Skeletal muscle tissue (tissue), 3 donors: ENCODE measurements at regions not wholly inside any gene's neighbourhood (a gene's known extent, or its start where the extent isn't known, plus 50 kb on each side); places are given as distances from the start of the nearest gene placed in this dataset.

Experiments
- H3K27ac ChIP-seq: one replicate; pipeline ENCODE4 v1.7.0; 2013; ENCODE audit warnings: mild to moderate bottlenecking, low read depth, low read length, inconsistent platforms
- H3K27me3 ChIP-seq, 3 donors: one replicate each; pipeline ENCODE4 v1.7.0; 2013; ENCODE audit warnings: low read length in 3 of 3; ENCODE audit not compliant: control insufficient read depth in 3 of 3, insufficient read depth in 3 of 3
- H3K36me3 ChIP-seq, 3 donors: one replicate each; pipeline ENCODE4 v1.7.0; 2013; ENCODE audit warnings: low read length in 3 of 3; ENCODE audit not compliant: control insufficient read depth in 3 of 3, insufficient read depth in 3 of 3
- H3K4me1 ChIP-seq, 3 donors: one replicate each; pipeline ENCODE4 v1.7.0; 2013; ENCODE audit warnings: low read length in 3 of 3, mild to moderate bottlenecking in 3 of 3; ENCODE audit not compliant: control insufficient read depth in 3 of 3, insufficient read depth in 3 of 3
- H3K4me3 ChIP-seq, 3 donors: one replicate each; pipeline ENCODE4 v1.7.0; 2013; ENCODE audit warnings: low read length in 3 of 3
- H3K9ac ChIP-seq, 3 donors: one replicate each; pipeline ENCODE4 v1.7.0; 2013; ENCODE audit warnings: low read length in 3 of 3, mild to moderate bottlenecking in 3 of 3, moderate library complexity in 2 of 3, low read depth in 1 of 3
- H3K9me3 ChIP-seq, 3 donors: one replicate each; pipeline ENCODE4 v1.7.0; 2013; ENCODE audit warnings: low read length in 3 of 3; ENCODE audit not compliant: control insufficient read depth in 3 of 3
- donor health status: Osteomylitis.

- Histone ChIP-seq H3K4me3 (peak overlapping the region; percentile 75 to 92 (median 78)), H3K27me3 (no peaks in the 10 kb centered on the region), H3K9ac (peak overlapping the region; percentile 85 to 90 (median 87)), H3K4me1 (peaks cover 7 to 10% (median 7%) of the 10 kb centered on the region in 3 donors), H3K36me3 (no peaks in the 10 kb centered on the region), H3K9me3 (no peaks in the 10 kb centered on the region), H3K27ac (peak overlapping the region; percentile 88)
Measured at GRCh38 chr21:16420031-16420724, 690.4 kb downstream of the USP25 start.

GRCh38 chr21:16421007-16421406 lies 691.2 kb downstream of the USP25 start:
- peak overlapping the region; percentile 75 to 92 (median 78) for H3K4me3 ChIP-seq
- no peaks in the 10 kb centered on the region for H3K36me3 ChIP-seq
- H3K9me3 ChIP-seq: no peaks in the 10 kb centered on the region
- H3K9ac ChIP-seq: peak overlapping the region; percentile 85 to 90 (median 87)
- H3K27ac ChIP-seq: peak overlapping the region; percentile 88
- H3K27me3 ChIP-seq: no peaks in the 10 kb centered on the region
- H3K4me1 ChIP-seq: peaks cover 7 to 18% (median 7%) of the 10 kb centered on the region in 3 donors

- Histone ChIP-seq H3K9ac (peak overlapping the region; percentile 85 to 90 (median 87)), H3K4me1 (peaks cover 7 to 22% (median 7%) of the 10 kb centered on the region in 3 donors), H3K36me3 (no peaks in the 10 kb centered on the region), H3K9me3 (no peaks in the 10 kb centered on the region), H3K4me3 (peak overlapping the region; percentile 11 to 92 (median 32)), H3K27ac (peak overlapping the region; percentile 88), H3K27me3 (no peaks in the 10 kb centered on the region)
Measured at GRCh38 chr21:16421965-16422364, 692.2 kb downstream of the USP25 start.

GRCh38 chr21:16422702-16423101 lies 692.9 kb downstream of the USP25 start:
- Histone ChIP-seq H3K9ac (peak overlapping the region; percentile 26 to 87 (median 85)), H3K36me3 (no peaks in the 10 kb centered on the region), H3K27me3 (no peaks in the 10 kb centered on the region), H3K4me3 (peak overlapping the region; percentile 22 to 92 (median 42)), H3K9me3 (no peaks in the 10 kb centered on the region), H3K27ac (peak overlapping the region; percentile 27), H3K4me1 (peaks cover 7 to 26% (median 9%) of the 10 kb centered on the region in 3 donors)

GRCh38 chr21:16423921-16424320 lies 694.1 kb downstream of the USP25 start:
- Histone ChIP-seq H3K27me3 (no peaks in the 10 kb centered on the region), H3K4me1 (peaks cover 3 to 20% (median 5%) of the 10 kb centered on the region in 3 donors), H3K27ac (peak overlapping the region; percentile 65), H3K9me3 (no peaks in the 10 kb centered on the region), H3K36me3 (no peaks in the 10 kb centered on the region), H3K9ac (peak overlapping the region; percentile 67 to 87 (median 85)), H3K4me3 (peak overlapping the region; percentile 60 to 92 (median 61))

- Histone ChIP-seq H3K4me3 (peak overlapping the region; percentile 60 to 92 (median 61)), H3K4me1 (peaks cover 2 to 17% (median 5%) of the 10 kb centered on the region in 3 donors), H3K9ac (peak overlapping the region; percentile 67 to 87 (median 85)), H3K27me3 (no peaks in the 10 kb centered on the region), H3K9me3 (no peaks in the 10 kb centered on the region), H3K36me3 (no peaks in the 10 kb centered on the region), H3K27ac (peak overlapping the region; percentile 65)
Measured at GRCh38 chr21:16424331-16424751, 694.6 kb downstream of the USP25 start.

- Histone ChIP-seq H3K27ac (no peak overlapping the region), H3K27me3 (no peaks in the 10 kb centered on the region), H3K4me3 (no peak overlapping the region), H3K4me1 (peaks cover 2 to 17% (median 5%) of the 10 kb centered on the region in 3 donors), H3K9ac (no peak overlapping the region), H3K36me3 (no peaks in the 10 kb centered on the region), H3K9me3 (no peaks in the 10 kb centered on the region)
Measured at GRCh38 chr21:16425376-16425775, 695.6 kb downstream of the USP25 start.

GRCh38 chr21:16426936-16427335 lies 697.2 kb downstream of the USP25 start:
- H3K9me3 ChIP-seq: no peaks in the 10 kb centered on the region
- no peak overlapping the region for H3K9ac ChIP-seq
- no peak overlapping the region for H3K4me3 ChIP-seq
- peaks cover 2 to 17% (median 5%) of the 10 kb centered on the region in 3 donors for H3K4me1 ChIP-seq
- H3K27ac ChIP-seq: no peak overlapping the region
- H3K36me3 ChIP-seq: no peaks in the 10 kb centered on the region
- H3K27me3 ChIP-seq: no peaks in the 10 kb centered on the region

GRCh38 chr21:16427587-16428087 lies 697.9 kb downstream of the USP25 start:
- Histone ChIP-seq H3K4me3 (no peak overlapping the region), H3K27me3 (no peaks in the 10 kb centered on the region), H3K4me1 (peaks cover 2 to 17% (median 5%) of the 10 kb centered on the region in 3 donors), H3K9me3 (no peaks in the 10 kb centered on the region), H3K9ac (no peak overlapping the region), H3K36me3 (no peaks in the 10 kb centered on the region), H3K27ac (no peak overlapping the region)

GRCh38 chr21:16437586-16437985 lies 707.8 kb downstream of the USP25 start:
- Histone ChIP-seq H3K9me3 (no peaks in the 10 kb centered on the region), H3K4me1 (peaks cover 0 to 4% (median 0%) of the 10 kb centered on the region in 3 donors)

More at GRCh38 chr21:16437586-16437985, 707.8 kb downstream of the USP25 start:
- Histone ChIP-seq H3K27me3 (no peaks in the 10 kb centered on the region), H3K9ac (no peak overlapping the region), H3K36me3 (no peaks in the 10 kb centered on the region), H3K27ac (no peak overlapping the region), H3K4me3 (no peak overlapping the region)
